ENCODE measurements at regions not wholly inside any gene's neighbourhood (a gene's known extent, or its start where the extent isn't known, plus 50 kb on each side); places are given as distances from the start of the nearest gene placed in this dataset.
"Not testable (repeated sequence)": the region's sequence is repeated elsewhere in the genome, so short reads cannot be mapped to it uniquely, and the experiment has no call there.

DNA sequence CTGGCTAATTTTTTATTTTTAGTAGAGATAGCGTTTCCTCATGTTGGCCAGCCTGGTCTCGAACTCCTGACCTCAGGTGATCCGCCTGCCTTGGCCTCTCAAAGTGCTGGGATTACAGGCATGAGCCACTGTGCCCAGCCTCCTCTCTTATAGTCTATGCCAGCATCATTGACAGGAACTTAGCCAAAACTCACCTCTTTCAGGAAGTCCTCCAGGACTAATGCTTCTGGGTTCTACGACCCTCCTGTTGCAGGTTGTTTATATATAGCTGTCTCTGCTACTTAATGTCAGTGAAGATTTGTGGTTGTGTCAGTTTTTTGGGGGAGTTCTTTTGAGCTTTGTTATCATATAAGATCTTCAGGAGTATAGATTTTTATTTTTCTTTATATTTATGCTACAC lies 112.1 kb upstream of the CDC42EP3 start:
- DNase-seq = no peak

DNA sequence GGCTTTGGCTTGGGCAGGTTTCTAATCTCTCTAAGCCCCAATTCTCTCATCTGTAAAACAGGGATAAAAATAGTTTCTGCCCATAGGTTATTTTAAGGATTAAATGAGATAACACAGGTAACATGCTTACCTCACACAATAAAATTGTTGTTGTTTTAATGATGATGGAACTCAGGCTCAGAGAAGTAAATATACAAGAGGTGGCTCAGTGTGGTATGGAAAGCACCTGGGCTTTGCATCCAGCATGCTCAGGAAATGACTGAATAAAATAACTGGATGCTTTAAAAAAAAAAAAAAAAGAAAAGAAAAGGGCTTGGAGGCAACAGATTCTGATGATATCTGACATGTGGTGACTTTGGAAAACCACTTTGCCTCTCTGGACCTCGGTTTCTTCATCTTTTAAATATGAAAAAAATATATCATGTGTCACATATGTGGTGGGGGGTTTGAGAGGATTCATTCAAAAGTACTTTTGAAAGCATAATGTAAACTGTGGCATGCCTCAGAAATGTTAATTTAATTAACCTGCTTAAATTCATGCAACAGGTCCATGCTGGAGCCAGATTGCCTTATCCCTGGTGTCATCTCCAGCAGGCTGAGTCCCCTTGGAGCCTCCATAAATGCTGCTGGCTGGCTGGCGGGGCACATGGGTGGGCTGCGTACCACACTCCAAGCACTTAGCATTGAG lies 112.8 kb upstream of the CDC42EP3 start:
- no peak for DNase-seq

DNA sequence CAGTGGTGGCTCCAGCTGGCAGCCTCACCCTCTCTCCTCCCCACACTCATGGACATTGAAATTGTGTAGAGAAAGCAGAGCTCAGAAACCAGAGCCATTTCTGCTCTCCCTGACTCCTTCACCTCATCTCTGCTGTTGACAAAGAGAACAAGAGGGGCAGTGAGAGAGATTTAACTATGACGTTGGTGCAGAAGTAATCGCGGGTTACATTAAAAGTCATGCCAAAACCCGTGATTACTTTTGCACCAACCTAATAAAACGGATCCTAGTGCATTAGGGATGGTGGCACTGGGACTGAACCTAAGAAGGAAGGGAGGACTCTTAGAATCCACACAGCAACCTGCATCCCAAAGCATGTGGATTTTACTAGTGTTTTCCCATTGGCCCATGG lies 113.3 kb upstream of the CDC42EP3 start:
- DNase-seq = no peak

DNA sequence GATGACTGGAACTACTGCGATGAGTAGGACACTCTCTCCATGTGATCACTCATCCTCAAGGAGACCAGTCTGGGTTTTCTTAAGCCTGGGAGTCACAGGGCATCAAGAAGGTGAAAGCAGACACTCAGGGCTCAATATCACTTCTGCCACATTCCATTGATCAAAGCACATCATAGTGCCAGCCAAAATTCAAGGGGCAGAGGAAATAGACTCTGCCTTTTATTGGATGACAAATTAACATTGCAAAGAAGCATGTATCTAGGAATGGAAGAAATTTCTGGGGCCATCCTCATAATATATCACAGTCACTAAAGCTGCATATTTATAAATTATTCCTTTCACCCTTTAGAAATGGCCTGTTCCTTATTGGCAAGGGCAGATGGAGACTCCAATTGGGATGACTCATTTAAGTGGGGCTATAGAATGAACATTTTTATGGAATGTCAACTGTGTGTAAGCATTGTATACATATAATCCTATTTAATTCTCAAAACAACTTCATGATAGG lies 114.8 kb upstream of the CDC42EP3 start:
- DNase-seq = no peak

DNA sequence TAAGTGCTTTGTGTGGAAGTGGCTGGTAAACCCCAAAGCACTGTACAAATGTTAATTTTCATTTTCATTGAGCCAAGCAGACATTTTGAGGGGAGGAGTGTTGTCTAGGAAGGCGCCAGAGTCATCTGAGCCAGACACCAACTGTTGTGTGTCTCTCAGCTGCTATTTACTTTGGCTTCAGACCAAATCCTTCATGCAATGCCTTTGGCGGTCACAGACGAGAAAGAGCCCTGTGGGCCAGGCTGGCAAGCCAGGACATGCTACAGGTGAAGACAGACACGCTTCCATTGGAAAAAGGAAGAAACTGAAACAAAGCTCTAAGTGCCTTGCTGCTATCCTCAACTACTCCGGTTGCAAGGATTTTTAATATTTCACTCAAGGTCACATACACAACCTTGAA lies 115.4 kb upstream of the CDC42EP3 start:
- no peak for DNase-seq

DNA sequence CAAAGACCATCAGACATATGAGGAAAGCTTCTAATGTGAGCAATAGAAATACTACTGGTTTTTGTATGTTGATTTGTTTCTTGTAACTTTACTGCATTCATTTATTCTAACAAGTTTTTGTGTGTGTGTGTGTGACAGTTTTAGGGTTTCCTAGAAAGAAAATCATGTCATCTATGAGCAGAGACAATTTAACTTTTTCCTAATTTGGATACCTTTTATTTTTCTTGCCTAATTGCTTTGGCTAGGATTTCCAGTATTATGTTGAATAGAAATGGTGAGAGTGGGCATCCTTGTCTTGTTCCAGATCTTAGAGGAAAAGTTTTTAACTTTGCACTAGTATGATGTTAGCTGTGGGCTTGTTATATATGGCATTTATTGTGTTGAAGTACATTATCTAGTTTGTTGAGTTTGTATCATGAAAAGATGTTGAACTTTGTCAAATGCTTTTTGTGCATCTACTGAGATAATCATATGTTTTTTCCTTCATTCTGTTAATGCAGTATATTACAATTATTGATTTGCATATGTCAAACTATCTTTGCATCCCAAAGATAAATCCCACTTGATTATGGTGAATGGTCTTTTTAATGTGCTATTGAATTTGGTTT lies 117.3 kb upstream of the CDC42EP3 start:
- no peak for DNase-seq

DNA sequence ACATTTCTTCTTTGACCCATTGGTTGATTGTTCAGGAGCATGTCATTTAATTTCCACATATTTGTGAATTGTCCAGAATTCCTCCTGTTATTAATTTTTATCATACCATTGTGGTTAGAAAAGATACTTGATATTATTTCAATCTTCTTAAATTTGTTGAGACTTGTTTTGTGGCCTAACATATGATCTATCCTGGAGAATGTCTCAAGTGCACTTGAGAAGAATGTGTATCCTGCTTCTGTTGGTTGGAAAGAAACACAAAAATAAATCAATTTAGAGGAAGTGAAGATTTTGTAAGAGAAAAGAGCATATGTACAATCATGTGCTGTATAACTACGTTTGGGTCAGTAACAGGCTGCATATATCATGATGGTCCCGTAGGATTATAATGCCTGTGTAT lies 118.6 kb upstream of the CDC42EP3 start:
- DNase-seq = no peak

DNA sequence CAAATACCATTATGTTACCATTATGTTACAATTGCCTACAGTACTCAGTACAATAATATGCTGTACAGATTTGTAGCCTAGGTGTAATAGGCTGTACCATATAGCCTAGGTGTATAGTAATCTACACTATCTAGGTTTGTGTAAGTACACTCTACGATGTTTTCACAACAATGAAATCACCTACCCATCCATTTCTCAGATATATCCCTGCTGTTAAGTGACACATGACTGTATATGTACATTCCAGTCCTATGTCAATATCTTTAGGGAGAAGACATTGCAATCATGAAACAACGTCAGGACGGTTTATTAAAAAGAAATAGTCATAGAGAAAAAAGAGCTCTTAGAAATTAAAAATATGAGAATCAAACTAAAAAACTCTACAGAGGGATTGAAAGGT lies 119.0 kb upstream of the CDC42EP3 start:
- no peak for DNase-seq

DNA sequence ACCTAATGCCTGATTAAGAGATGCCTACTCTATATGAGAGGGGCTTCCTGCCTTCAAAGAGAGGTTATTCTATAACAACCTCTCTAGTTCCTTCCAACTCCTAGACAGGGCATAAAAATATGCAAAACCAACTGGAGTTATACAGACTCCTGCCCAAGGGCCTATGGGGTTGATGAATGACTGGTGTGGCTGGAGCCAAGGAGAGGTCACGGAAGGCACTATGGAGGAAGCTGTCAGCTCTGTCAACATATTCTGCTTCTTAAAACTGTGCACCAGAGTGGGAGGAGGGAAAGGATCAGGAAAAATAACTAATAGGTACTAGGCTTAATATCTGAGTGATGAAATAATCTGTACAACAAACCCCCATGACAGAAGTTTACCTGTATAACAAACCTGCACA lies 120.9 kb upstream of the CDC42EP3 start:
- DNase-seq = no peak

DNA sequence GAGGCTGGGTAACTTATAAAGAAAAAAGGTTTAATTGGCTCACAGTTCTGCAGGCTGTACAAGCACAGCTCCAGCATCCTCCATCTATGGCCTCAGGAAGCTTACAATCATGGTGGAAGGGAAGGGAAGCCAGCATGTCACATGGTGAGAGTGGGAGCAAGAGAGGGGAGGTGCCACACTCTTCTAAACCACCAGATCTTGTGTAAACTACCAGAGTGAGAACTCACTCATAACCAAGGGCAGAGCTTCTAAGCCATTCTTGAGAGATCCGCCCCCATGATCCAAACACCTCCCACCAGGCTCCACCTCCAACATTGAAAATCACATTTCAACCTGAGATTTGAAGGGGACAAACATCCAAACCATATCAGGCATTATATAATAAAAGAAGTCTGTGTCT lies 121.6 kb upstream of the CDC42EP3 start:
- no peak for DNase-seq

DNA sequence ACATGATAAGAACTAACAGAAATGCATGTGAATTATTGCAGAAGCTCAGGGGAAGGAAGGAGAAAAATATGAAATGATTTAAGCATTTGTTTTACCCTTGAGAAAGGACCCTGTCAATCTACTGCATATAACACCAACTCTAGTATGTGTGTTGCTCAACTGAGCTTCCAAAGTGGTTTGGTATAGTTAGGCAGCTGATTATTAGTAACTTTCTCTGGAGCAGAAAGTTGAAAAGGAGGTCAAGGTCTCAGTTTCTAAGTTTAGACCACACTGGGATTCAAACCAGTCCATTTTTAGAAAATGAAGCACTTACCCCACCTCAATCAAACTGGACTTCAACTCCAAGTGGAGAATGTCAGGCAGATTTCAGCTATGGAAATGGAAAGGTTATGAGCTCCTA lies 123.3 kb upstream of the CDC42EP3 start:
- DNase-seq = no peak

DNA sequence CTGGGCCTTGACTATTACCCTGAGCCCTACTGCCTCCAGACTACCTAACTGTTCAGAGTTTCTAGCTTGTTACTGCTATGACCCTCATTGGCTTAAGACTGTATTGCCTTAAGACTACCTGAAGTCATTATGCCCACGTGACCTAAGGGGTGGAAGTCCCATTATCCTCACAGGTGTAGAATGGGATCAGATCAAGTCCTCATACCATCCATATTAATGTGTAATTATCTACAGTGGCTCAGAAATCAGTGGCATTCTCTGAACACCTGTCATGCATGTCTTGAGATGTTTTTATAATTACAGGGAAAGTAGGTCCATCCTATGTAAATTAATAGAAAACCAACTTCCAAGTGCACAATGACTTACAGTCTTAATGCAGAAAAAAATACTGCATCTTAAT lies 124.0 kb upstream of the CDC42EP3 start:
- no peak for DNase-seq

DNA sequence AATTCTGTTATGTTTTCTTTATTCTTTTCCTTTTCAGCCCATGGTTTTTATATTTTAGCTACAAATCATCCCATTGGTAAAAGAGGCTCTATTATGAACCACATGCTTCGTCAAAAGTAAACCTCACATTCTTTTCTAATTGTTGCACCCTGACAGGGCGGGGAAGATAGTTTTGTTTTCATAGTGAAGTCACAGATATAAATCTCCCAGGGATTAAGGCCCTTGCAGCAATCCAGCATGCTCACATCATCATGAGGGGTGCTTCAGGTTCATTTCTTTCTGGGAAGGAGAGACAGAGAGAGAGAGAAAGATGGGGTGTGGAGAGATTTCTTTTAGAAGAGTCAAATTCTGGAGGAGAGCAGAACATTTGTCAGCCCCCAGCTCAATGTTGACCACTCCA lies 124.5 kb upstream of the CDC42EP3 start:
- DNase-seq = no peak

DNA sequence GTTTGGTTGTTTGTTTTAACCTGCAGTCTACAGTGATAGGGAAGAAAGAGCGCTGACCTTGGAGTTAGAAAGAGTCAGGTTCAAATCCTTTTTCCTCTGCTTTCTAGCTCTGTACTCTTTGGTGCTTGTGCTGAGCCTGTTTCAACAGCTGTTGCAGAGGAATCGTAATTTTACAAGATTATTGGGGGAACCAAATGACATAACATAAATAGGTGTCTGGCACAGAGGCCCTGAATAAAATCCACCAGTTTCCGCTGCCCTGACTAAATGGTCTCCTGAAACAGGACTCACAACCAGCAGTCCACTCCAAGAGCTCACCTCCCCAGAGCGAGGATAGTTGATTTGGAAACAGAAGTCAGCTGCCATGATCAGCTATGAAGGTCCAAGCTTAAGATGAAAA lies 125.0 kb upstream of the CDC42EP3 start:
- DNase-seq = no peak

DNA sequence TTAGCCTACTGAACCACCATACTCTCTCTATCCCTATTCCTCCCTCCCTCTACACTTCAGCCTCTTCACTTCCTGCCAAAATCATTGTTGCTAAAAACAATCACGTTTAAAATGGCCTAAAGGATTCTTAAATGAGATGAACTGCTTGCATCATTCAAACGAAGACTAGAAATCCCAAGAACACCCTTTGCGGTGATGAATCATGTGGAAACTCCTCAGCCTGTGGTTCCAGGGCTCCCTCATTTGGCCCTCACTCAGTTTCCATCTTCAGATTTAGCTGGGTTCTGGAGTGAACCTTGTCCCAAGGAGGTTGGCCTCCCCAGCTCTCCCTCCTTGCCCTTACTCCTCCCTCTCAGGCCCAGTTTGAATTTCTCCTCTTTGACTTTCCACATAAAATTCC lies 125.6 kb upstream of the CDC42EP3 start:
- DNase-seq = no peak

DNA sequence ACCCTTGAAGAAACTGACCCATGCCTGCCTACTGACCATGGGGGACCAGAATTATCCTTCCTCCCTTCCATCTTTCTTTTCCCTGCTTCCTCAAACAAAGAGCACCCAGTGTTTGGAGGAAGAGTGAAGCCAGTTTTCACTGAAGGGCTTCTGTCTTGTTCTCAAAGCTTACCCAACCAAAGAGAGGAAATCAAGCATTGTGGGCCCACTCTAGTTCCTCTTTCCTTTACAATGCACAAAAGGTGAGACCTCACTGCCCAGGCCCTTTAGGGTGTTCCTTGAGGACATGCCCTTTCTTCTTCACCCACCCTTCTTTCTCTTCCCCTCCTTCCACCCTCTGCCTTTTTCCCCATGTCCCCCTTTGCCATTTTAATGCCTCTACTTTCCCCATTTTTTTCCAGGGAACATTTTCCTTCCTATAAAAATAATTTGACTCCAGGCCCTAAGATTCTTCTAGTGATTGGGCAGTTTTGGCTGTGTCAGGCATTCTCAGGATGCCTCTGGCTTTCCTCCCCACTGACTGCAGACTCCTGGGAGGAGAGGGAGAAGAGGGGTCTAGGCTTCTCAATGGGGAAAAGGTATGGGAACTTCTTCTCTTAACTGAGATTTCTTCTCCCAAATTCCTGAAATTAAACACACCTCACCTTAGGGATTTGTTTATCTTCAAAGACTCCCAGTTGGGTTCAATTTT lies 126.6 kb upstream of the RMDN2 start:
- no peak for DNase-seq

DNA sequence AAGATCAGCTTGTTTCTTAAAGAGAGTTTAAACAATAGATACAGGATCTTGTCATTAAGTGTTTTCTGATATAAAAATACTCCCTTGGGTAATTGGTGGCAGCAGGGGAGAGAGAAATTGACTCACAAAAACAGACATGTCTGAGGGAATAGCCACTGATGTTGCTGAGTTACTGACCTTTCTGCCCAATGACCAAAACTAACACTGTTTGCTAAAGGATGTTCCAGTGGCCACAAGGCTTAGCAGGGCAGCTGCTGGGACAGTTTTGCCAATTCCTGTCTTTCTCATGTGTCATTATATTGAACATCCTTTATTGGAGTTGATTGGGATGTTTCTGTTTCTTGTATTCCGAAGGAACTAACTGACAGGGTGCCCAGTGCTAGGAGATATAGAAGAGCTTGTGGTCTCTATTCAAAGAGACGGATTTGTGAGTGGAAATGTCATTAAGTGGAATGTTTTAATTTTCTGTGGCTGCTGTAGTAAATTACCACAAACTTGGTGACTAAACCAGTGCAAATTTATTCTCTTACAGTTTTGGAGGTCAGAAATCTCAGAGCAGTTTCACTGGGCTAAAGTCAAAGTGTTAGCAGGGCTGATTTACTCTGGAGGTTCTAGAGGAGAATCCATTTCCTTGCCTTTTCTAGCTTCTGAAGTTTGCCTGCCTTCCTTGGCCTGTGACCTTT lies 124.8 kb upstream of the RMDN2 start:
- DNase-seq = no peak

DNA sequence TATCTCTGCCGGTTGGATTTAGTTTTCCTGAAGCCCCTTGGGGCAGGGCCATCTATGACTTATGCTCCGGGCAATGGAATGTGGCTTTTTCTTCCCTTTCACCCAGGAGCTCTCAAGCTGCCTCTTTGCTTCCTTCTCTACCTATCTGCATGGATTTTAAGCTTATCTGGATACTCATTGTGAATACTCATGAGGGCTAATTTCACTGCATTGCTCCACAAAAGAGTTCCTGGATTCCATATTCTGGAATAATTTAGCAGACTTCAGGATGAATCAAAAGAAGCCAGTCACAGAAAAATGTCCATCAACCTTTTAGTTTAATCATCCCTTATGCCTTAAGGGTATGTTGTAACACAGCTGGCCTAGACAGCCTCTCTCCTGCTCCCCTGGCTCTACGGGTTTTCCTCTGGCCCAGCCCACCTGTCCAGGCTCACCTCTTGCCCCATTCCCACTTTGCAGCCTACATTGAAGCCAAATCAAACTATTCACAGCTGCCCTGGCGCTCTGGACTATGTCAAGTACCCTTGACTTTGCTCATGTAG lies 122.8 kb upstream of the RMDN2 start:
- no peak for DNase-seq

DNA sequence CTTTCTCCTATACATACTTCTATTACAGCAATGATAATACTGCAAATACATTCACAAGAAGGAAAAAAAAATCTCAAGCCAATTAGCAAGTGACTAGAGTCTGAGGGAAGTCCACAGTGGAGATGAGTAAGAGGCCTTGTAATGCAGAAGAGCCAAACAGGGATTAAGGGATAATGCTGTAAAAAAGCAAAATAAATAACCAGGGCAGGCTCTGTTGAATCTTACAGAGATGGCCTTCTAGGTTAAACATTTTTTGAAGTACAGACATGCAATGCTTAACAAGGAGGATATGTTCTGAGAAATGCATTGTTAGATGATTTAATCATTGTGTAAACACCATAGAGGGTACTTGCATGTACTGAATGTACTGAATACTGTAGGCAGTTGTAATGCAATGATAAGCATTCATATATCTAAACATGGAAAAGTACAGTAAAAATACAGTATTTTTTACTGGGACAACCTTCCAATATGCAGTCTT lies 122.1 kb upstream of the RMDN2 start:
- no peak for DNase-seq

DNA sequence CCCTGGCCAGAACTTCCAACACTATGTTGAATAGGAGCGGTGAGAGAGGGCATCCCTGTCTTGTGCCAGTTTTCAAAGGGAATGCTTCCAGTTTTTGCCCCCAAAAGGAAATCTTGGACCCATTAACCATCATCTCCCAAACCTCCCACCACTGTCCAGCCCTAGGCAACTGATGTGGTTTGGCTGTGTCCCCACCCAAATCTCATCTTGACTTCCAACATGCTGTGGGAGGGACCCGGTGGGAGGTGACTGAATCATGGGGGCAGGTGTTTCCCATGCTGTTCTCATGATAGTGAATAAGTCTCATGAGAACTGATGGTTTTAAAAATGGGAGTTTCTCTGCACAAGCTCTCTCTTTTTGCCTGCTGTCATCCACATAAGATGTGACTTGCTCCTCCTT lies 119.1 kb upstream of the RMDN2 start:
- DNase-seq = not testable (repeated sequence)

DNA sequence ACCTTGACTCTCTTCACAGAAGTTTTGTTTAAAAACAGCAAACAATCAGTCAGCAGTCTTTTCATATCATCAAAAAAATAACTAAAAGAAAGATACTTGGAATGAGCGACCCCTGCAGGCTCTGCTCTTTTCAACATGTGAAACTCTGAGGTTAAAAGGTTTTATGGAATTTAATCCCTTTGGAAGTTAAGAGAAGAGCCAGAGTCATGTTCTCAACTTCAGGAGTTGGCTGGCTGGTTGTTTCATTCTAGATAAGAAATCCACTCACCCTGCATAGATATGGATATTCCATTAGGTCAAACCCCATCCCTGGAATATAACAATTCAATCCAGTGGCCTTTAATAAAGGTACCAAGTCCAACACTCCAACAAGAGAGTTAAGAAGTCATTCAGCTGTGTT lies 115.6 kb upstream of the RMDN2 start:
- DNase-seq = peak; percentile 19

DNA sequence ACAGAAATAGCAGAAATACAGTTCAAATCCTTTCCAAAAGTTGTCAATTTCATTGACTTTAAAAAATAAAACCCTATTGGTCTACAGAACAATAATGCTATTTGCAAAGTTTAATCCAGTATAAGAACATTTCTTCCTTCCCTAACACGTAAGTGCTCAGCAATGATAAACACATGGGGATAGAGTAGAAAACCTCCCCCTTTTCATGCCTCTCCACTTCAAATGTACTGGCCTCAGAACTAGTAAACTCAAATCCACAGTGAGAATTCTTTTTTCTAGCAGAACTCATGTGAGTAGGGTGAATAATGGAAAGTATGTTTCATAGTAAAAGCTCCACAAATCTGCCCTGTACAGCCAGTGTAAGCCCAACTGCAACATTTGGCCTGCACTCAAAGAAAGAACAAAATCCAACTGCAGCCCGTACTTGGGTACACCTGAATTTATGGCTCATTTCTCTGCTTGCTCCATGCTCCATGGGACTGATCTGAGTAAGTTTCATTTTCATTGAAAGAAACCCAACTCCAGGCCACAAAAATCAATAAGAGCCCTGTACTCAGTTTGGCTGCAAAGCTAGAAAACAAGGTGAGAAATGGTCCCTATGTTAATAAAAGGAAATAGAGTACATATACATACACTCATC lies 115.0 kb upstream of the RMDN2 start:
- no peak for DNase-seq

DNA sequence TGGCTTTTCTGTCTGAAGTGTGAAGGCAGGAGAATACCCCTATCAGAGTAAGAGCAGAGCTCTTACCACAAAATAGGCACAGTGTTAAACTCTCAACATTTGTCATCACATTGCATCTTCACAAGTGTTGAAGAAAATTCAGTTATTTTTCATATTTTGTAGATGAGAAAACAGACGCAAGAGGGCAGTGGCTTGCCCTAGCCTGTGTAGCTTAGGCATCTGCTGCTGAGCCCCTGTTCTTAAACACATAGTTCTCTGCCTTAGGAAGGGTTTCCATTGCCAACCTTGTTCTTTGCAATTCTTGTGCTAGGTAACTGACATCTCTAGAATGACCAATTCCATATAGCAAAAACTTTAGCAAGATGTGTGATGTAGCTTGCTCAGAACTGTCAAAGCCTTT lies 112.7 kb upstream of the RMDN2 start:
- DNase-seq = no peak
